PC-3 (cell line): ENCODE measurements at regions not wholly inside any gene's neighbourhood (a gene's known extent, or its start where the extent isn't known, plus 50 kb on each side); places are given as distances from the start of the nearest gene placed in this dataset.

Experiments
- ATAC-seq: fragments of 200-7000 bp; cut with Tn5 transposase; 2 replicates; pipeline ENCODE4 v1.9.1; 2020; ENCODE audit warnings: mild to moderate bottlenecking, moderate library complexity
- BruUV-seq: library from RNA; stranded (reverse); fragments of 400-500 nt; replicated peaks from 2 replicates; lab custom pipeline; 2021; lab: Mats Ljungman, UMichigan
- CTCF ChIA-PET: fragments of 300-600 bp; sonication (Branson Sonifier 250); formaldehyde crosslinking; loops from one replicate; lab custom pipeline; 2022; ENCODE audit warnings: antibody characterized with exemption; lab: Charles Lee
- POLR2A ChIA-PET: fragments of 300-600 bp; sonication (Branson Sonifier 250); formaldehyde crosslinking; loops from one replicate; lab custom pipeline; 2022; ENCODE audit warnings: antibody characterized with exemption; ENCODE audit not compliant: unreplicated experiment; lab: Charles Lee
- DNase-seq: peaks from one replicate; pipeline ENCODE4 v3.0.0-alpha.2; 2015
- H2AFZ ChIP-seq: fragments of 300-600 bp; sonication (generic); 2 replicates; pipeline ENCODE4 v1.6.0; 2016; ENCODE audit warnings: antibody characterized with exemption, low read length
- H3F3A ChIP-seq: fragments of 300-600 bp; sonication (generic); one replicate; pipeline ENCODE4 v1.6.0; 2017; ENCODE audit warnings: antibody characterized with exemption, low read length, control low read depth, mild to moderate bottlenecking; ENCODE audit not compliant: unreplicated experiment
- H3K27ac ChIP-seq: fragments of 300-600 bp; sonication (generic); 2 replicates; pipeline ENCODE4 v1.5.1; 2016; ENCODE audit warnings: mild to moderate bottlenecking, low read length
- H3K27me3 ChIP-seq: fragments of 300-600 bp; sonication (generic); 2 replicates; pipeline ENCODE4 v1.6.1; 2016; ENCODE audit warnings: low read length, mixed read lengths
- H3K36me3 ChIP-seq: fragments of 300-600 bp; sonication (generic); 2 replicates; pipeline ENCODE4 v1.6.1; 2016; ENCODE audit warnings: low read depth, mixed run types, low read length, mixed read lengths
- H3K4me1 ChIP-seq: fragments of 300-600 bp; sonication (generic); 2 replicates; pipeline ENCODE4 v1.5.1; 2016; ENCODE audit warnings: low read length; ENCODE audit not compliant: insufficient read depth
- H3K4me2 ChIP-seq: fragments of 300-600 bp; sonication (generic); 2 replicates; pipeline ENCODE4 v1.6.0; 2016; ENCODE audit warnings: low read length
- H3K4me3 ChIP-seq: fragments of 300-600 bp; sonication (generic); 2 replicates; pipeline ENCODE4 v1.5.1; 2016; ENCODE audit warnings: mild to moderate bottlenecking, low read length, mixed read lengths
- H3K79me2 ChIP-seq: fragments of 300-600 bp; sonication (generic); 2 replicates; pipeline ENCODE4 v1.6.1; 2017; ENCODE audit warnings: low read length, mixed read lengths
- H3K9ac ChIP-seq: fragments of 300-600 bp; sonication (generic); 2 replicates; pipeline ENCODE4 v1.6.0; 2016; ENCODE audit warnings: mild to moderate bottlenecking, low read length
- H3K9me2 ChIP-seq: fragments of 300-600 bp; sonication (generic); replicated peaks from 2 replicates; pipeline ENCODE4 v1.6.1; 2016; ENCODE audit warnings: mixed run types, low read length, mixed read lengths
- H3K9me3 ChIP-seq: fragments of 300-600 bp; sonication (generic); 2 replicates; pipeline ENCODE4 v1.6.1; 2016; ENCODE audit warnings: low read length, mixed read lengths
- H4K20me1 ChIP-seq: fragments of 300-600 bp; sonication (generic); 2 replicates; pipeline ENCODE4 v1.6.1; 2016; ENCODE audit warnings: low read length, mixed read lengths
- CTCF ChIP-seq: fragments of 300-600 bp; sonication (generic); conservative IDR thresholded peaks from 2 replicates; pipeline ENCODE4 v1.5.1; 2017; ENCODE audit warnings: antibody characterized with exemption, low read depth, mild to moderate bottlenecking, low read length
- EZH2 ChIP-seq: fragments of 300-600 bp; sonication (generic); IDR thresholded peaks from one replicate; pipeline ENCODE4 v1.6.1; 2017; ENCODE audit warnings: antibody characterized with exemption, mild to moderate bottlenecking, low read length; ENCODE audit not compliant: unreplicated experiment
- EZH2phosphoT487 ChIP-seq: fragments of 300-600 bp; sonication (generic); IDR thresholded peaks from 2 replicates; pipeline ENCODE4 v1.6.1; 2018; ENCODE audit warnings: mild to moderate bottlenecking, antibody characterized with exemption, low read length, borderline replicate concordance
- intact Hi-C: fragments of 100-400 bp; cut with micrococcal nuclease; formaldehyde crosslinking; loops from 2 replicates; pipeline ENCODE4 v1.9.0; 2023

- TF ChIP-seq EZH2: no peak
- TF ChIP-seq CTCF: no peak
- no peak for TF ChIP-seq EZH2phosphoT487
- no peaks in the 10 kb centered on the region for H3K27me3 ChIP-seq
- BruUV-seq: no TSS peak
- peaks cover 4% of the 10 kb centered on the region; the same call in 1 of the 2 replicates for H3K4me1 ChIP-seq
- H3K79me2 ChIP-seq: no peaks in the 10 kb centered on the region
- H3K9me3 ChIP-seq: no peaks in the 10 kb centered on the region
- no peak for ATAC-seq
- no peaks in the 10 kb centered on the region for H3K9me2 ChIP-seq
- no peak for DNase-seq
- no peak overlapping the region for H3K4me2 ChIP-seq
- no peaks in the 10 kb centered on the region for H3K36me3 ChIP-seq
- H4K20me1 ChIP-seq: no peaks in the 10 kb centered on the region
- no peak overlapping the region for H3K9ac ChIP-seq
- no peak overlapping the region for H3K27ac ChIP-seq
- intact Hi-C loops: no loop called here
- H2AFZ ChIP-seq: no peak overlapping the region
- ChIA-PET POLR2A (no interaction called here), CTCF (no interaction called here)
- H3K4me3 ChIP-seq: no peak overlapping the region
- H3F3A ChIP-seq: no peaks in the 10 kb centered on the region
These were observed 307.5 kb upstream of the ANXA10 start for GRCh38 chr4:167784826-167785225.

GRCh38 chr4:167785523-167785922 is 306.8 kb upstream of the ANXA10 start:
- H3K4me1 ChIP-seq: no peaks in the 10 kb centered on the region
- no peaks in the 10 kb centered on the region for H3F3A ChIP-seq
- H3K4me3 ChIP-seq: no peak overlapping the region
- TF ChIP-seq EZH2phosphoT487 (no peak), CTCF (no peak), EZH2 (no peak)
- H4K20me1 ChIP-seq: no peaks in the 10 kb centered on the region
- DNase-seq (no peak), ATAC-seq (no peak)
- H3K4me2 ChIP-seq: no peak overlapping the region
- no peaks in the 10 kb centered on the region for H3K36me3 ChIP-seq
- BruUV-seq: no TSS peak
- POLR2A ChIA-PET: no interaction called here
- H3K9ac ChIP-seq: no peak overlapping the region
- H3K27me3 ChIP-seq: no peaks in the 10 kb centered on the region
- H3K27ac ChIP-seq: no peak overlapping the region
- no peaks in the 10 kb centered on the region for H3K79me2 ChIP-seq
- CTCF ChIA-PET: no interaction called here
- H2AFZ ChIP-seq: no peak overlapping the region
- intact Hi-C loops: no loop called here
- H3K9me3 ChIP-seq: no peaks in the 10 kb centered on the region
- H3K9me2 ChIP-seq: no peaks in the 10 kb centered on the region

GRCh38 chr4:167786504-167786903 is 305.8 kb upstream of the ANXA10 start:
- Histone ChIP-seq H2AFZ (no peak overlapping the region), H3F3A (no peaks in the 10 kb centered on the region), H4K20me1 (no peaks in the 10 kb centered on the region), H3K9me3 (no peaks in the 10 kb centered on the region), H3K9ac (no peak overlapping the region), H3K79me2 (no peaks in the 10 kb centered on the region), H3K27me3 (no peaks in the 10 kb centered on the region), H3K27ac (no peak overlapping the region), H3K4me3 (no peak overlapping the region), H3K9me2 (no peaks in the 10 kb centered on the region), H3K4me2 (no peak overlapping the region), H3K36me3 (no peaks in the 10 kb centered on the region), H3K4me1 (no peaks in the 10 kb centered on the region)
- ATAC-seq: no peak
- ChIA-PET POLR2A (no interaction called here), CTCF (no interaction called here)
- DNase-seq: no peak
- intact Hi-C loops: no loop called here
- TF ChIP-seq EZH2phosphoT487 (no peak), EZH2 (no peak), CTCF (no peak)
- no TSS peak for BruUV-seq
